Lung (tissue), 11 donors: ENCODE measurements at regions not wholly inside any gene's neighbourhood (a gene's known extent, or its start where the extent isn't known, plus 50 kb on each side); places are given as distances from the start of the nearest gene placed in this dataset.

Experiments used
- ATAC-seq: fragments of 200-7000 bp; cut with Tn5 transposase; one replicate; pipeline ENCODE4 v1.9.1; 2020; ENCODE audit warnings: moderate number of reproducible peaks; ENCODE audit not compliant: insufficient read depth, low FRiP score
- DNase-seq, 3 donors: peaks; one replicate each; pipeline ENCODE4 v3.0.0-alpha.2; 2013 to 2017
- H3K27ac ChIP-seq, 2 donors: one replicate each; pipeline ENCODE4 v1.5.1; 2013; ENCODE audit warnings: mild to moderate bottlenecking in 2 of 2, moderate library complexity in 2 of 2, control low read depth in 1 of 2, inconsistent platforms in 1 of 2, low read depth in 1 of 2, low read length in 1 of 2
- H3K27me3 ChIP-seq, 3 donors: one replicate each; pipeline ENCODE4 v1.5.1; 2013; ENCODE audit warnings: low read length in 2 of 3; ENCODE audit not compliant: control insufficient read depth in 3 of 3, insufficient read depth in 3 of 3
- H3K36me3 ChIP-seq, 4 donors: one replicate each; pipeline ENCODE4 v1.5.1; 2013; ENCODE audit warnings: low read length in 4 of 4, mild to moderate bottlenecking in 1 of 4, moderate library complexity in 1 of 4; ENCODE audit not compliant: control insufficient read depth in 4 of 4, insufficient read depth in 4 of 4
- H3K4me1 ChIP-seq, 5 donors: one replicate each; pipeline ENCODE4 v1.5.1; 2013; ENCODE audit warnings: low read length in 5 of 5, mild to moderate bottlenecking in 2 of 5, moderate library complexity in 1 of 5; ENCODE audit not compliant: control insufficient read depth in 5 of 5, insufficient read depth in 5 of 5
- H3K4me3 ChIP-seq: one replicate; pipeline ENCODE4 v1.5.1; 2013; ENCODE audit warnings: mild to moderate bottlenecking, control low read depth, moderate library complexity
- H3K9ac ChIP-seq, 2 donors: one replicate each; pipeline ENCODE4 v1.5.1; 2013; ENCODE audit warnings: low read length in 2 of 2, control low read depth in 1 of 2; ENCODE audit not compliant: insufficient read depth in 1 of 2
- H3K9me3 ChIP-seq, 4 donors: one replicate each; pipeline ENCODE4 v1.5.1; 2013; ENCODE audit warnings: low read length in 3 of 4, mild to moderate bottlenecking in 1 of 4, moderate library complexity in 1 of 4; ENCODE audit not compliant: control insufficient read depth in 4 of 4, insufficient read depth in 3 of 4
- CTCF ChIP-seq: IDR thresholded peaks from 2 replicates; pipeline ENCODE4 v1.5.1; 2012; ENCODE audit warnings: mild to moderate bottlenecking; ENCODE audit errors: control extremely low read depth, extremely low read depth
- whole genome bisulfite sequencing, 2 donors: extraction: QIAGEN DNeasy Blood & Tissue Kit; methylation state at CpG; one replicate each; pipeline ENCODE4 v1.1.7; 2013; 5-methylcytosine and 5-hydroxymethylcytosine counted together
- donor health status: control.
- donor health status: control.
- donor health status: Bipolar disorder and iron deficiency.
- donor health status: healthy.
- donor health status: DM: yes; HTN: yes; CAD: no.

GRCh38 chr7:25398418-25398817 lies 170.1 kb upstream of the NPVF start:
- H3K4me1 ChIP-seq: peaks cover 0 to 13% (median 0%) of the 10 kb centered on the region in 5 donors
- H3K9ac ChIP-seq: no peak overlapping the region
- no peak overlapping the region for H3K4me3 ChIP-seq
- no peak for DNase-seq
- H3K36me3 ChIP-seq: no peaks in the 10 kb centered on the region
- H3K27me3 ChIP-seq: no peaks in the 10 kb centered on the region
- WGBS, 2 donors: 92 to 95% methylated on average over 5 of the region's 5 CpGs
- H3K9me3 ChIP-seq: no peaks in the 10 kb centered on the region
- ATAC-seq: no peak
- H3K27ac ChIP-seq: no peak overlapping the region
- TF ChIP-seq CTCF: no peak

- no peak for DNase-seq
- 93 to 94% methylated on average over 8 of the region's 8 CpGs for WGBS, 2 donors
- Histone ChIP-seq H3K36me3 (no peaks in the 10 kb centered on the region), H3K4me3 (no peak overlapping the region), H3K9me3 (no peaks in the 10 kb centered on the region), H3K27me3 (no peaks in the 10 kb centered on the region), H3K9ac (no peak overlapping the region), H3K4me1 (peaks cover 0 to 5% (median 0%) of the 10 kb centered on the region in 5 donors), H3K27ac (no peak overlapping the region)
- no peak for ATAC-seq
- no peak for TF ChIP-seq CTCF
Observed at GRCh38 chr7:25399000-25399750, 170.9 kb upstream of the NPVF start.

- peaks cover 0 to 4% (median 2%) of the 10 kb centered on the region in 5 donors for H3K4me1 ChIP-seq
- DNase-seq (no peak), ATAC-seq (no peak)
- H3K9me3 ChIP-seq: peaks cover 0 to 2% (median 0%) of the 10 kb centered on the region in 4 donors
- H3K36me3 ChIP-seq: no peaks in the 10 kb centered on the region
- no peak overlapping the region for H3K4me3 ChIP-seq
- no peak overlapping the region for H3K9ac ChIP-seq
- WGBS, 2 donors: 78 to 88% methylated on average over 4 of the region's 4 CpGs
- H3K27me3 ChIP-seq: no peaks in the 10 kb centered on the region
- TF ChIP-seq CTCF: no peak
- H3K27ac ChIP-seq: no peak overlapping the region
Observed at GRCh38 chr7:25402532-25402931, 174.2 kb upstream of the NPVF start.
